ENCODE measurements at regions not wholly inside any gene's neighbourhood (a gene's known extent, or its start where the extent isn't known, plus 50 kb on each side); places are given as distances from the start of the nearest gene placed in this dataset.

DNA sequence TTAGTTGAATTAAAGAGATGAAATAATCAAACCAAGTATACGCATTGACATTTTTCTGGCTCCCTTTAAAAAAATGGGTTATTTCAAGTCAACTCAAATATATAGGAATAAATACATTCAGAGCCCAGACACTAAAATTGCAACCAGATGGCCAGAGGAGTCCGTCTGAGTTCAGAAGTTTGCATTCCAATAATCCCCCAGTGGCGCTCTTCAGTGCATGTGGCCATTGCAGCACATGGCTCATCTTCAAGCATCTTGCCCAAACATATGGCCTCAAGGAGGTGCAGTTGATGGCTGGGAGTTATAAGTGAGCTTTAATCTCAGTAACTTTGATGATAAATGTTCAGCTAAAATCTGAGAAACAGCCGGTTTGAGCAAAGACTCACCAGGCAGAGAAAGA lies 295.8 kb upstream of the LRRN1 start:
- TF ChIP-seq, protein P1, sequence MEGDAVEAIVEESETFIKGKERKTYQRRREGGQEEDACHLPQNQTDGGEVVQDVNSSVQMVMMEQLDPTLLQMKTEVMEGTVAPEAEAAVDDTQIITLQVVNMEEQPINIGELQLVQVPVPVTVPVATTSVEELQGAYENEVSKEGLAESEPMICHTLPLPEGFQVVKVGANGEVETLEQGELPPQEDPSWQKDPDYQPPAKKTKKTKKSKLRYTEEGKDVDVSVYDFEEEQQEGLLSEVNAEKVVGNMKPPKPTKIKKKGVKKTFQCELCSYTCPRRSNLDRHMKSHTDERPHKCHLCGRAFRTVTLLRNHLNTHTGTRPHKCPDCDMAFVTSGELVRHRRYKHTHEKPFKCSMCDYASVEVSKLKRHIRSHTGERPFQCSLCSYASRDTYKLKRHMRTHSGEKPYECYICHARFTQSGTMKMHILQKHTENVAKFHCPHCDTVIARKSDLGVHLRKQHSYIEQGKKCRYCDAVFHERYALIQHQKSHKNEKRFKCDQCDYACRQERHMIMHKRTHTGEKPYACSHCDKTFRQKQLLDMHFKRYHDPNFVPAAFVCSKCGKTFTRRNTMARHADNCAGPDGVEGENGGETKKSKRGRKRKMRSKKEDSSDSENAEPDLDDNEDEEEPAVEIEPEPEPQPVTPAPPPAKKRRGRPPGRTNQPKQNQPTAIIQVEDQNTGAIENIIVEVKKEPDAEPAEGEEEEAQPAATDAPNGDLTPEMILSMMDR (IDR thresholded peaks at IDR 0.05), result no peak
- TF ChIP-seq POLR2A (IDR thresholded peaks at IDR 0.05), result no peak

All from Peyer's patch (tissue), 4 donors.